GM18907 (cell line): ENCODE measurements at regions not wholly inside any gene's neighbourhood (a gene's known extent, or its start where the extent isn't known, plus 50 kb on each side); places are given as distances from the start of the nearest gene placed in this dataset.
"Not testable (repeated sequence)": the region's sequence is repeated elsewhere in the genome, so short reads cannot be mapped to it uniquely, and the experiment has no call there.

Experiments
- ATAC-seq: cut with Tn5 transposase; IDR thresholded peaks from one replicate; pipeline ENCODE4 v1.9.1; 2021; ENCODE audit warnings: mild to moderate bottlenecking, moderate library complexity; ENCODE audit not compliant: unreplicated experiment

- ATAC-seq, result no peak
Measured at GRCh38 chr4:64016893-64017292, 392.4 kb downstream of the TECRL start.

GRCh38 chr4:64014647-64015046, 394.6 kb downstream of the TECRL start:
- ATAC-seq, result no peak

- ATAC-seq, result no peak
Measured at GRCh38 chr4:64001229-64001898, 407.9 kb downstream of the TECRL start.

- no peak for ATAC-seq
Measured at GRCh38 chr4:64000241-64000640, 409.0 kb downstream of the TECRL start.

- ATAC-seq, result no peak
Measured at GRCh38 chr4:63986253-63986652, 423.0 kb downstream of the TECRL start.

- ATAC-seq, result no peak
Measured at GRCh38 chr4:63983224-63983623, 426.0 kb downstream of the TECRL start.

GRCh38 chr4:63965875-63966274, 443.4 kb downstream of the TECRL start:
- ATAC-seq, result no peak

GRCh38 chr4:63942706-63943286, 466.5 kb downstream of the TECRL start:
- not testable (repeated sequence) for ATAC-seq

- ATAC-seq, result no peak
Measured at GRCh38 chr4:63937961-63938360, 471.3 kb downstream of the TECRL start.

GRCh38 chr4:63922146-63922545, 487.1 kb downstream of the TECRL start:
- no peak for ATAC-seq

- ATAC-seq, result no peak
Measured at GRCh38 chr4:63921561-63921960, 487.7 kb downstream of the TECRL start.

- ATAC-seq, result no peak
Measured at GRCh38 chr4:63919636-63920365, 489.4 kb downstream of the TECRL start.

GRCh38 chr4:63906660-63907183, 502.5 kb downstream of the TECRL start:
- no peak for ATAC-seq

GRCh38 chr4:63904201-63904600, 505.0 kb downstream of the TECRL start:
- ATAC-seq, result no peak

- no peak for ATAC-seq
Measured at GRCh38 chr4:63901304-63901703, 507.9 kb downstream of the TECRL start.

- ATAC-seq, result no peak
Measured at GRCh38 chr4:63898961-63899360, 510.3 kb downstream of the TECRL start.

GRCh38 chr4:63894161-63894560, 515.1 kb downstream of the TECRL start:
- no peak for ATAC-seq

- ATAC-seq, result no peak
Measured at GRCh38 chr4:63869370-63869769, 539.9 kb downstream of the TECRL start.

GRCh38 chr4:63851496-63851895, 557.8 kb downstream of the TECRL start:
- ATAC-seq, result no peak

GRCh38 chr4:63841266-63841665, 568.0 kb downstream of the TECRL start:
- no peak for ATAC-seq

GRCh38 chr4:63831590-63832155, 577.6 kb downstream of the TECRL start:
- ATAC-seq, result no peak
